ENCODE measurements at regions not wholly inside any gene's neighbourhood (a gene's known extent, or its start where the extent isn't known, plus 50 kb on each side); places are given as distances from the start of the nearest gene placed in this dataset.
A peak's percentile ranks its signal among the peaks of the same experiment; 100 is the strongest.

DNA sequence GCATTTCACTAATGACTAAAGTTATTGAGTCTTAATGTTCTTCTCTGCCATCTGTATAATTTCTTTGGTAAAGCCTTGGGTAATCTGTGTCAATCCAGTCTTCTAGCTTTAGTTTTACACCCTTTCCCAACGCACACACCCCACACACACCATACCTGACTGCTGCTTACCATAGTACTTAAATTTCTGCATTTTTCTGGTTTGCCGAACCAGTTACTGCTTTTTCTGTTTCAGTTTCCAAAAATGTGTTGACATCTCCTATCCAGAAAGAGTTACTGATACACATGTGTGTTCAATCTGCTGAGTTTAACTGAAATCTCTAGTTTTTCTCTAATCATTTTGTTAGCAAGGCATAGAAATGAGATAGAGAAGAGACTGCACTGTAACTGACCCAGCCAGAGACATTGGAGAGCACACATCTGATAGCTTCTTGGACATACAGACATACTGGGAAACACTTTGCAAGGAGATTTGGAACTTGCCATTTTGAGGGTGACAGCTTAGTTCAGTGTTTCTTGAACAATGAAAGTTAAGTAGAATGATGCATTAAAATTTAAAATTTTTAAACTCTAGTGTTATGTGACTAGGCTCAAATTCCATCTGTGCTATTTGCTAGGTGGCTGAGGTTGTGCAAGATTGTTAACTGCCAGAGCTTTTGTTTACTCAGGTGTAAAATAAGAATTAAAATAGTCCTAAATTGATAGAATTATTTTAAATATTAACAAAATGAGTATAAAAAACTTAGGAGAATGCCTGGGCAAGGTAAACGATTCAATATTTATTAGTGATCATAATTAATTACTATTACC, 807.6 kb downstream of the DNAJB9 start:
- no peaks in the 10 kb centered on the region for H3K36me3 ChIP-seq
- H3K4me3 ChIP-seq, result no peak overlapping the region
- no peaks in the 10 kb centered on the region for H3K79me2 ChIP-seq (ENCODE audit: low read depth)
- H3F3A ChIP-seq (ENCODE audit: low read depth), result no peaks in the 10 kb centered on the region
- H3K9me3 Mint-ChIP-seq, result no peaks in the 10 kb centered on the region
- H3K9me3 ChIP-seq (ENCODE audit: low read depth), result no peaks in the 10 kb centered on the region
- H2AFZ ChIP-seq (replicated peaks), result no peak overlapping the region
- H3K27me3 ChIP-seq, result no peaks in the 10 kb centered on the region
- H3K27me3 Mint-ChIP-seq (ENCODE audit: insufficient read depth, low read depth), result no peaks in the 10 kb centered on the region
- no peaks in the 10 kb centered on the region for H4K20me1 ChIP-seq (ENCODE audit: low read depth)
- H3K4me1 Mint-ChIP-seq, result no peaks in the 10 kb centered on the region
- TF ChIP-seq, protein P1, sequence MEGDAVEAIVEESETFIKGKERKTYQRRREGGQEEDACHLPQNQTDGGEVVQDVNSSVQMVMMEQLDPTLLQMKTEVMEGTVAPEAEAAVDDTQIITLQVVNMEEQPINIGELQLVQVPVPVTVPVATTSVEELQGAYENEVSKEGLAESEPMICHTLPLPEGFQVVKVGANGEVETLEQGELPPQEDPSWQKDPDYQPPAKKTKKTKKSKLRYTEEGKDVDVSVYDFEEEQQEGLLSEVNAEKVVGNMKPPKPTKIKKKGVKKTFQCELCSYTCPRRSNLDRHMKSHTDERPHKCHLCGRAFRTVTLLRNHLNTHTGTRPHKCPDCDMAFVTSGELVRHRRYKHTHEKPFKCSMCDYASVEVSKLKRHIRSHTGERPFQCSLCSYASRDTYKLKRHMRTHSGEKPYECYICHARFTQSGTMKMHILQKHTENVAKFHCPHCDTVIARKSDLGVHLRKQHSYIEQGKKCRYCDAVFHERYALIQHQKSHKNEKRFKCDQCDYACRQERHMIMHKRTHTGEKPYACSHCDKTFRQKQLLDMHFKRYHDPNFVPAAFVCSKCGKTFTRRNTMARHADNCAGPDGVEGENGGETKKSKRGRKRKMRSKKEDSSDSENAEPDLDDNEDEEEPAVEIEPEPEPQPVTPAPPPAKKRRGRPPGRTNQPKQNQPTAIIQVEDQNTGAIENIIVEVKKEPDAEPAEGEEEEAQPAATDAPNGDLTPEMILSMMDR (IDR thresholded peaks at IDR 0.05), result no peak
- H3K4me2 ChIP-seq, result no peak overlapping the region
- no peak overlapping the region for H3K27ac Mint-ChIP-seq
- no peak overlapping the region for H3K4me3 Mint-ChIP-seq
- H3K27ac ChIP-seq, result no peak overlapping the region
- no peak for DNase-seq (ENCODE audit: low spot score)
- no peaks in the 10 kb centered on the region for H3K4me1 ChIP-seq
- no peak overlapping the region for H3K9ac ChIP-seq
- no peaks in the 10 kb centered on the region for H3K36me3 Mint-ChIP-seq

DNA sequence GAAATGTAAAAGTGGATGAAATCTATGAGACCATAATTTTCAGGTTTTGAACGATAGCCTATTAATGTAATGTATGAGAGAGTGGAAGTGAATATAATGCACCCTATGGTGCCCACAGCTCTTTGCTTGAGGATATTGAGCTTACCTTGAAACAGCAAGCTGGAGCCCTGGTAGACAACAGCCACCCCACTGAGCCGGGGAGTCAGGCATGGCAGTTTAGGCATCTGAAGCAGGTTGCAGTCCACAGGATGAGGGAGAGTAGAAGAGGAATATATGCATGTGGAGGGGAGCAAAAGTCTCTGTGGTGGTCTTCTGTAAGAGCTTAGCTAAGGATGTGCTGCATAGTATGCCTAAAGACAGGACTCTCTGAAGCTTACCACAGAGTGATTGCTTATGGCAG, 817.3 kb downstream of the DNAJB9 start:
- DNase-seq (ENCODE audit: low spot score), result no peak
- no peaks in the 10 kb centered on the region for H3K4me1 ChIP-seq
- no peak overlapping the region for H3K9ac ChIP-seq
- Mint-ChIP-seq H3K9me3 (peaks cover 5% of the 10 kb centered on the region), H3K36me3 (no peaks in the 10 kb centered on the region), H3K4me1 (no peaks in the 10 kb centered on the region), H3K4me3 (no peak overlapping the region), H3K27me3 (ENCODE audit: insufficient read depth, low read depth) (no peaks in the 10 kb centered on the region), H3K27ac (peak overlapping the region; percentile 59)
- no peak overlapping the region for H3K4me3 ChIP-seq
- no peaks in the 10 kb centered on the region for H3K27me3 ChIP-seq
- H3K79me2 ChIP-seq (ENCODE audit: low read depth), result no peaks in the 10 kb centered on the region
- H3F3A ChIP-seq (ENCODE audit: low read depth), result no peaks in the 10 kb centered on the region
- no peaks in the 10 kb centered on the region for H3K36me3 ChIP-seq
- no peak overlapping the region for H3K4me2 ChIP-seq
- H4K20me1 ChIP-seq (ENCODE audit: low read depth), result no peaks in the 10 kb centered on the region
- no peaks in the 10 kb centered on the region for H3K9me3 ChIP-seq (ENCODE audit: low read depth)
- TF ChIP-seq, protein P1 (IDR thresholded peaks at IDR 0.05), result no peak
- no peak for TF ChIP-seq EZH2phosphoT487 (IDR thresholded peaks at IDR 0.05)
- TF ChIP-seq EZH2 (IDR thresholded peaks at IDR 0.05), result no peak
- no peak overlapping the region for H3K27ac ChIP-seq
- H2AFZ ChIP-seq (replicated peaks), result no peak overlapping the region

DNA sequence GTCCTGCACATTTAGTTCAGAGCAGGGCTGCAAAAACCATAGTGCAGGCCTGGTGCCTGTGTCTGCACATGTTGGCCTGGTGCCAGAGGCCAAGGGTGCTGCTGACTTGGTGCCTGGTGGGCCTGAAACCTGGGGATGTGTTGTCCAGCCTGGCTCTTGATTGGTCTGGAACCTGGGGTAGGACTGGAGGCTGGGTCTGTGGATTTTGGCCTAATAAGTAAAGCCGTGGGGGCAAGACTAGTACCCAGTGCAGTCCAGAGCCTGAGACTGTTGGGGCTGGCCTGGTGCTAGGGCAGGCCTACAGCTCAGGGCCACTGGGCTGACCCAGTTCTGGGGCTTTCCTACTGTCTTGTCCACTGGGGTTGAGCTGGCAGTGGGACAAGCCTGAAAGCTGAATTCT, 817.9 kb downstream of the DNAJB9 start:
- Mint-ChIP-seq H3K4me3 (no peak overlapping the region), H3K9me3 (peaks cover 5% of the 10 kb centered on the region), H3K27me3 (ENCODE audit: insufficient read depth, low read depth) (no peaks in the 10 kb centered on the region), H3K27ac (no peak overlapping the region), H3K36me3 (no peaks in the 10 kb centered on the region), H3K4me1 (no peaks in the 10 kb centered on the region)
- H3K9me3 ChIP-seq (ENCODE audit: low read depth), result no peaks in the 10 kb centered on the region
- H3K79me2 ChIP-seq (ENCODE audit: low read depth), result no peaks in the 10 kb centered on the region
- no peaks in the 10 kb centered on the region for H3K27me3 ChIP-seq
- no peak overlapping the region for H2AFZ ChIP-seq (replicated peaks)
- no peak overlapping the region for H3K27ac ChIP-seq
- no peaks in the 10 kb centered on the region for H3K36me3 ChIP-seq
- H3F3A ChIP-seq (ENCODE audit: low read depth), result no peaks in the 10 kb centered on the region
- H3K4me1 ChIP-seq, result no peaks in the 10 kb centered on the region
- H4K20me1 ChIP-seq (ENCODE audit: low read depth), result no peaks in the 10 kb centered on the region
- TF ChIP-seq, protein P1 (IDR thresholded peaks at IDR 0.05), result no peak
- TF ChIP-seq EZH2phosphoT487 (IDR thresholded peaks at IDR 0.05) (no peak), EZH2 (IDR thresholded peaks at IDR 0.05) (no peak)
- H3K4me3 ChIP-seq, result no peak overlapping the region
- no peak overlapping the region for H3K9ac ChIP-seq
- H3K4me2 ChIP-seq, result no peak overlapping the region
- no peak for DNase-seq (ENCODE audit: low spot score)

Measured in neural progenitor cell (in vitro differentiated cells).